Activated B cell treated with CpG ODN at 0.5 μM for 24 hours (primary cell): ENCODE measurements at regions not wholly inside any gene's neighbourhood (a gene's known extent, or its start where the extent isn't known, plus 50 kb on each side); places are given as distances from the start of the nearest gene placed in this dataset.

ENCODE experiments used
- ATAC-seq: fragments of 200-7000 bp; cut with Tn5 transposase; one replicate; pipeline ENCODE4 v1.10.0; 2021; ENCODE audit warnings: low read depth, mild to moderate bottlenecking, moderate library complexity
- CTCF ChIA-PET: fragments of 350-600 bp; sonication (Branson Sonifier 250); formaldehyde crosslinking; loops from one replicate; lab custom pipeline; 2021; ENCODE audit warnings: antibody characterized with exemption; lab: Charles Lee
- POLR2A ChIA-PET: fragments of 350-600 bp; sonication (Branson Sonifier 250); formaldehyde crosslinking; loops from one replicate; lab custom pipeline; 2021; ENCODE audit warnings: antibody characterized with exemption; lab: Charles Lee
- DNase-seq: peaks from one replicate; pipeline ENCODE4 v3.0.0; 2022
- H3K27ac Mint-ChIP-seq: one replicate; pipeline ENCODE4 v1.8.0; 2020; ENCODE audit warnings: mixed read lengths
- H3K27me3 Mint-ChIP-seq: one replicate; pipeline ENCODE4 v1.8.0; 2021; ENCODE audit warnings: mixed read lengths
- H3K36me3 Mint-ChIP-seq: one replicate; pipeline ENCODE4 v1.8.0; 2021; ENCODE audit warnings: low read depth, mixed read lengths
- H3K4me1 Mint-ChIP-seq: one replicate; pipeline ENCODE4 v1.8.0; 2021; ENCODE audit warnings: mixed read lengths
- H3K4me3 Mint-ChIP-seq: one replicate; pipeline ENCODE4 v1.8.0; 2020; ENCODE audit warnings: mild to moderate bottlenecking, mixed read lengths
- H3K9me3 Mint-ChIP-seq: one replicate; pipeline ENCODE4 v1.8.0; 2020; ENCODE audit warnings: mixed read lengths
- CTCF ChIP-seq: fragments of 200-600 bp; IDR thresholded peaks from one replicate; pipeline ENCODE4 v1.8.0; 2022; ENCODE audit warnings: antibody characterized with exemption, mild to moderate bottlenecking
- intact Hi-C: fragments of 100-400 bp; cut with micrococcal nuclease; formaldehyde crosslinking; loops from one replicate; pipeline ENCODE4 v1.15.1; 2024

- H3K4me1 Mint-ChIP-seq, result no peaks in the 10 kb centered on the region
- ChIA-PET POLR2A (no interaction called here), CTCF (no interaction called here)
- DNase-seq (no peak), ATAC-seq (no peak)
- no peak for TF ChIP-seq CTCF
- intact Hi-C loops, result no loop called here
- H3K4me3 Mint-ChIP-seq, result no peak overlapping the region
- H3K27me3 Mint-ChIP-seq, result no peaks in the 10 kb centered on the region
- no peaks in the 10 kb centered on the region for H3K9me3 Mint-ChIP-seq
- H3K27ac Mint-ChIP-seq, result no peak overlapping the region
- H3K36me3 Mint-ChIP-seq, result no peaks in the 10 kb centered on the region
Measured at GRCh38 chr11:56819916-56820315, 71.4 kb upstream of the OR9G4 start.

DNA sequence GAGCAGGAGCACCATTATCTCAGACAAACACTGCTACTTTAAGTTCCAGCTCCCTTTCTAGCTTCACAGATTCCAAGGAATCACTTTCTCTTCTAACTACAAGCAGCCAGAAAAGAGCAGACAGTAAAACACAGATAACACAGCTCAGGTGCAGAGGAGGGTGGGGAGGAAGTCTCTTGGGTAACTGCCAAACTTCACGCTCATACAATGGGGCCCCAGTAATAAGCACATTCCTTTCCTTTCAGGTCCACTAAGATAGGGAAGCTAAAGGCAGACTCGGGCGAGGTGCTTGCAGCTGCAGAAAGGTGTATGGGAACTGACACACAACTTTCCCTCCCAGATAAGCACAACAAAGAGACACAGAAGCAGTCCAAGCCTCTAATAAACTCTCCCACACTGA lies 69.2 kb upstream of the OR9G4 start:
- ATAC-seq (no peak), DNase-seq (no peak)
- Mint-ChIP-seq H3K4me3 (no peak overlapping the region), H3K36me3 (no peaks in the 10 kb centered on the region), H3K27me3 (no peaks in the 10 kb centered on the region), H3K9me3 (no peaks in the 10 kb centered on the region), H3K4me1 (no peaks in the 10 kb centered on the region), H3K27ac (no peak overlapping the region)
- TF ChIP-seq CTCF, result no peak
- POLR2A ChIA-PET, result no interaction called here
- intact Hi-C loops, result no loop called here
- CTCF ChIA-PET, result no interaction called here

DNA sequence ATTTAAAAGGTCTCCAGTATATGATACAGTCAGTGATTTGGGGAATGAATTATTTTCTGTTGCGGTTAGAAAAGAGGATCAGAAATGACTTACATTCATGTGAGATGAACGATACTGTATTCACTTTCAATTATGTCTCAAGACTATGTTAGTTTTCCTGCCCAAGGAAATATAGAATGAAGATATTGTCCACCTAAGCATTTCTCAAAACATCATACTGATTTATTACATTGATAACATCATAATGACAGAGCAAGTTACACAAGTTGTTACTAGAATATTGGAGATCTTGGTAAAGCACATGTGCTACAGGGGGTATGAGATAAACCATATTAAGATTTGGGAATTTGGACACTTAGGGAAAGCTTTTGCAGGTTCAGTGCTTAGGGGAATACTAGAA lies 67.8 kb upstream of the OR9G4 start:
- CTCF ChIA-PET, result no interaction called here

GRCh38 chr11:56808326-56808725 lies 59.8 kb upstream of the OR9G4 start:
- no peak overlapping the region for H3K27ac Mint-ChIP-seq
- no peaks in the 10 kb centered on the region for H3K4me1 Mint-ChIP-seq
- no peaks in the 10 kb centered on the region for H3K27me3 Mint-ChIP-seq
- ATAC-seq, result no peak
- H3K9me3 Mint-ChIP-seq, result peaks cover 6% of the 10 kb centered on the region
- TF ChIP-seq CTCF, result no peak
- DNase-seq, result no peak
- no peaks in the 10 kb centered on the region for H3K36me3 Mint-ChIP-seq
- intact Hi-C loops, result no loop called here
- POLR2A ChIA-PET, result no interaction called here
- H3K4me3 Mint-ChIP-seq, result no peak overlapping the region
- CTCF ChIA-PET, result no interaction called here

More for the DNA sequence above, 67.8 kb upstream of the OR9G4 start:
- no peak for TF ChIP-seq CTCF
- POLR2A ChIA-PET, result no interaction called here
- no peak overlapping the region for H3K27ac Mint-ChIP-seq
- H3K27me3 Mint-ChIP-seq, result no peaks in the 10 kb centered on the region
- DNase-seq (no peak), ATAC-seq (no peak)
- intact Hi-C loops, result no loop called here
- H3K9me3 Mint-ChIP-seq, result no peaks in the 10 kb centered on the region
- H3K4me1 Mint-ChIP-seq, result no peaks in the 10 kb centered on the region
- H3K4me3 Mint-ChIP-seq, result no peak overlapping the region
- no peaks in the 10 kb centered on the region for H3K36me3 Mint-ChIP-seq

DNA sequence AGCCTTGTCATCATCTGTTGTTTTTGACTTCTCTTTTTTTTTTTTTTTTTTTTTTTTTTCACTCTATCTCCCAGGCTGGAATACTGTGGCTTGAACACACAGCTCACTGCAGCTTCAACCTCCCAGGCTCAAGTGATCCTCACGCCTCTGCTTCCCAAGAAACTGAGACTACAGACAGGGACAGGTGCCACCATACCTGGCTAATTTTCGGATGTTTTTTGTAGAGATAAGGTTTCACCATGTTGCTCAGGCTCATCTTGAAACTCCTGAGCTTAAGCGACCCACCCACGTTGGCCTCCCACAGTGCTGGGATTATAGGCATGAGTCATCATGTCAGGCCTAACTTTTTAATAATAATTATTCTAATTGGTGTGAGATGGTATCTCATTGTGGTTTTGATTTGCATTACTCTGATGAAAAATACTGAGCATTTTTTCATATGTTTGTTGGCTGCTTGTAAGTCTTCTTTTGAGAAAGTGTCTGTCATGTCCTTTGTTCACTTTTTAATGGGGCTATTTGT lies 51.3 kb upstream of the OR9G4 start:
- ChIA-PET CTCF (no interaction called here), POLR2A (no interaction called here)
- H3K36me3 Mint-ChIP-seq, result no peaks in the 10 kb centered on the region
- no peaks in the 10 kb centered on the region for H3K27me3 Mint-ChIP-seq
- intact Hi-C loops, result no loop called here
- TF ChIP-seq CTCF, result no peak
- H3K9me3 Mint-ChIP-seq, result peaks cover 3% of the 10 kb centered on the region
- ATAC-seq (no peak), DNase-seq (no peak)
- H3K27ac Mint-ChIP-seq, result no peak overlapping the region
- no peaks in the 10 kb centered on the region for H3K4me1 Mint-ChIP-seq
- H3K4me3 Mint-ChIP-seq, result no peak overlapping the region
